SU-DHL-6 (cell line): ENCODE measurements at regions not wholly inside any gene's neighbourhood (a gene's known extent, or its start where the extent isn't known, plus 50 kb on each side); places are given as distances from the start of the nearest gene placed in this dataset.

Experiments
- EZH2phosphoT487 ChIP-seq: fragments of 200-600 bp; sonication (generic), shearing (Covaris generic); conservative IDR thresholded peaks from 2 replicates; pipeline ENCODE4 v1.6.1; 2018; ENCODE audit warnings: mild to moderate bottlenecking, antibody characterized with exemption, low read length, moderate library complexity, mixed read lengths
- TF ChIP-seq, protein P1 (sequence below): fragments of 200-600 bp; sonication (generic); IDR thresholded peaks from one replicate; pipeline ENCODE4 v1.5.1; 2017; ENCODE audit warnings: antibody characterized with exemption, mild to moderate bottlenecking, low read length, moderate library complexity; ENCODE audit not compliant: insufficient read depth, poor library complexity, severe bottlenecking

DNA sequence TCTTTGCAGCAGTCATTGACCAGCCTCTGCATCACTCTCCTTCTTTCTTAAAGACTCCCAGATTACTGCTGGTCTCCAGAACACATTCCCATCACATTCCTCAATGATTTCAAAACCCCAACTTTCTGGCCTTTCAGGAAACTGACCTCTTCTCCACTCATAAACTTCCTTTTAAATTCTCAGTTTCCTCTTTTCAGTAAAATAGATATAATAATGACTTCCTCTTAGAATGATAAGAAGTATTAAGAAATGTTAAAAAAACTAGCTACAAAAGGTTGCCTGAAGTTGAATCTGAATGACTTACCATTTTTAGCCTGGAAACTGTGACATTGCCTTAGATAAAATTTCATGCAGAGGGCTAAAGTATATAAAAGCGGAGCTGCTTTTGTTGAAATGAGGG is 239.3 kb downstream of the OGFRL1 start:
- TF ChIP-seq, protein P1, sequence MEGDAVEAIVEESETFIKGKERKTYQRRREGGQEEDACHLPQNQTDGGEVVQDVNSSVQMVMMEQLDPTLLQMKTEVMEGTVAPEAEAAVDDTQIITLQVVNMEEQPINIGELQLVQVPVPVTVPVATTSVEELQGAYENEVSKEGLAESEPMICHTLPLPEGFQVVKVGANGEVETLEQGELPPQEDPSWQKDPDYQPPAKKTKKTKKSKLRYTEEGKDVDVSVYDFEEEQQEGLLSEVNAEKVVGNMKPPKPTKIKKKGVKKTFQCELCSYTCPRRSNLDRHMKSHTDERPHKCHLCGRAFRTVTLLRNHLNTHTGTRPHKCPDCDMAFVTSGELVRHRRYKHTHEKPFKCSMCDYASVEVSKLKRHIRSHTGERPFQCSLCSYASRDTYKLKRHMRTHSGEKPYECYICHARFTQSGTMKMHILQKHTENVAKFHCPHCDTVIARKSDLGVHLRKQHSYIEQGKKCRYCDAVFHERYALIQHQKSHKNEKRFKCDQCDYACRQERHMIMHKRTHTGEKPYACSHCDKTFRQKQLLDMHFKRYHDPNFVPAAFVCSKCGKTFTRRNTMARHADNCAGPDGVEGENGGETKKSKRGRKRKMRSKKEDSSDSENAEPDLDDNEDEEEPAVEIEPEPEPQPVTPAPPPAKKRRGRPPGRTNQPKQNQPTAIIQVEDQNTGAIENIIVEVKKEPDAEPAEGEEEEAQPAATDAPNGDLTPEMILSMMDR: no peak
- TF ChIP-seq EZH2phosphoT487: no peak
